Mononuclear cell (primary cell): ENCODE measurements at regions not wholly inside any gene's neighbourhood (a gene's known extent, or its start where the extent isn't known, plus 50 kb on each side); places are given as distances from the start of the nearest gene placed in this dataset.

ENCODE experiments used
- H3K27me3 ChIP-seq: 2 replicates; pipeline ENCODE4 v1.6.0; 2011; ENCODE audit warnings: low read length, control low read depth; ENCODE audit not compliant: insufficient read depth
- H3K4me1 ChIP-seq: 2 replicates; pipeline ENCODE4 v1.5.1; 2011; ENCODE audit warnings: mild to moderate bottlenecking, low read length, control low read depth; ENCODE audit not compliant: insufficient read depth
- H3K4me3 ChIP-seq: 2 replicates; pipeline ENCODE4 v1.5.1; 2011; ENCODE audit warnings: mild to moderate bottlenecking, low read length, moderate library complexity
- H3K9me3 ChIP-seq: 2 replicates; pipeline ENCODE4 v1.5.1; 2011; ENCODE audit warnings: low read depth, mild to moderate bottlenecking, control low read depth, low read length

- Histone ChIP-seq H3K4me1 (no peaks in the 10 kb centered on the region), H3K4me3 (no peak overlapping the region), H3K27me3 (no peaks in the 10 kb centered on the region), H3K9me3 (no peaks in the 10 kb centered on the region)
Measured at GRCh38 chr20:22338140-22338708, 246.1 kb downstream of the FOXA2 start.

DNA sequence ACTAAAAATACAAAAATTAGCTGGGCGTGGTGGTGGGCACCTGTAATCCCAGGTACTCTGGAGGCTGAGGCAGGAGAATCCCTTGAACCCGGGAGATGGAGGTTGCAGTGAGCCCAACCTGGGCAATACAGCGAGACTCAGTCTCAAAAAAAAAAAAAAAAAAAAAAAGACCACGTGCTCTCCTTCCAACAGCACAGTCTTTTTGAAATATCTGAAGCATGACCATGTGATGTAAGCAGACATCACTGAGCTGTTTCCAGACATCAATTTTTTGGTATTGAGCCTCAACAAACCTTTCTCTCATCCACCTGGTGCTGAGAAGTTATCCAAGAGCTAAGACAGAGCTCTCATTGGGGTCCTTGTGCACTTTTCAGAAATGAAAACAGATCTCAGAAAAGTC, 249.2 kb downstream of the FOXA2 start:
- H3K27me3 ChIP-seq, result no peaks in the 10 kb centered on the region
- H3K4me1 ChIP-seq, result no peaks in the 10 kb centered on the region
- no peak overlapping the region for H3K4me3 ChIP-seq
- no peaks in the 10 kb centered on the region for H3K9me3 ChIP-seq

GRCh38 chr20:22333885-22334545, 250.4 kb downstream of the FOXA2 start:
- Histone ChIP-seq H3K4me3 (no peak overlapping the region), H3K9me3 (no peaks in the 10 kb centered on the region), H3K27me3 (no peaks in the 10 kb centered on the region), H3K4me1 (no peaks in the 10 kb centered on the region)

GRCh38 chr20:22324505-22324904, 259.9 kb downstream of the FOXA2 start:
- no peak overlapping the region for H3K4me3 ChIP-seq
- no peaks in the 10 kb centered on the region for H3K4me1 ChIP-seq
- no peaks in the 10 kb centered on the region for H3K9me3 ChIP-seq
- H3K27me3 ChIP-seq, result peaks cover 2% of the 10 kb centered on the region

DNA sequence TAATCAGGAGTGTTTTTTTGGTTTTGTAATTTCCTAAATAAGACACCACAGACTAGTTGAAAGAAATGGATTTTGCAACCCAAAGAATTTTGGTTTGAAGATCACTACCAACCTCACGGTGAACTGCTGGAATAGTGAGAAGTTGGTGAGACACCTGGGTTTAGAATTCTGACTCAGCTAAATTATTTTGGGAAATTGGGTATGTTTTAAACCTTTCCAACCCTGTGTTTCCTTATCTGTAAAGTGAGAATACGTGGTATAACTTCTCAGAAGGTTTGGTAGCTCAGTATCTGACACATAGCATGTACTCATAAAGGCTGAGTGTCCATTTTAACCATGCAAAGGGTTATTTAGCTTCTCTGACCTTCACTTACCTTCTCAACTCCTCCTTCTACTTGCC, 261.9 kb downstream of the FOXA2 start:
- H3K27me3 ChIP-seq, result peaks cover 2% of the 10 kb centered on the region
- H3K4me1 ChIP-seq, result no peaks in the 10 kb centered on the region
- no peak overlapping the region for H3K4me3 ChIP-seq
- H3K9me3 ChIP-seq, result no peaks in the 10 kb centered on the region

DNA sequence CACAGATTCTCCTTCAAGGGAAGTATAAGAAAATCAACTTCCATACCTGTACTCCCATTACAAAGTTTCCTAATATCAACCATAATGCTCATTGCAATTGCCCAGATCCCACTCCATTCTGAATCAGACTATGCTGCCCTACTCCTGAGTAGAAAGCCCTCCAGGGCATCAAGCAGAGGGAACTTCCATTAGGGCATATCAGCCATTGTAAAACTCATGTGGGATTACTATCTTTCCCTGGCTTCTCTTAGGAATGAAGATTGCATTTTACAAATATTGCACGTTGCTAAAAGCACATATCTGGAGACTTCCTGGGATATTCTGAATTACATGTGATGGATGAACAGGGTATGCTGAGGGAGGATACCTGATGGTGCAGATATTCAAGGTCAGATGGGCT, 263.2 kb downstream of the FOXA2 start:
- Histone ChIP-seq H3K4me3 (no peak overlapping the region), H3K27me3 (peaks cover 2% of the 10 kb centered on the region), H3K4me1 (no peaks in the 10 kb centered on the region), H3K9me3 (no peaks in the 10 kb centered on the region)

- Histone ChIP-seq H3K27me3 (no peaks in the 10 kb centered on the region), H3K4me1 (no peaks in the 10 kb centered on the region), H3K9me3 (no peaks in the 10 kb centered on the region), H3K4me3 (no peak overlapping the region)
Measured at GRCh38 chr20:22320245-22320915, 264.0 kb downstream of the FOXA2 start.

DNA sequence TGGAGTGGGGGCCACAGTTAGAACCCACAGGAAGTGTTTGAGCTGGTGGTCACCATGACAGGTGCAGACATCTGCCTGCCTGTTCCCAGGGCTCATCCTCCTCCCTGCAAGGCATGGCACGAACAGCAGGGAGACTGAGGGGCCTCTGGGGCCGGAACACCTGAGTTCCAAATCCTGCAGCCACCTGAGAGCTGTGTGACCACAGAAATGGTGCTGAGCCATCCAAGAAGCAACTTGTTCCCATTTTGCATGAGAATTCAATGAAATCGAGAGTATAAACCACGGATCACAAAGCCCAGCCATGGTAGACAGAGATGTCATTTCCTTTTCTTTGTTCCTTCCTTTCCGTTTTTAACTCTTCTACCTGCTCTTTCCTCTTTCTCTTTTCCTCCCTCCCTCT, 268.6 kb downstream of the FOXA2 start:
- Histone ChIP-seq H3K27me3 (peaks cover 3% of the 10 kb centered on the region), H3K9me3 (no peaks in the 10 kb centered on the region), H3K4me3 (no peak overlapping the region), H3K4me1 (no peaks in the 10 kb centered on the region)

DNA sequence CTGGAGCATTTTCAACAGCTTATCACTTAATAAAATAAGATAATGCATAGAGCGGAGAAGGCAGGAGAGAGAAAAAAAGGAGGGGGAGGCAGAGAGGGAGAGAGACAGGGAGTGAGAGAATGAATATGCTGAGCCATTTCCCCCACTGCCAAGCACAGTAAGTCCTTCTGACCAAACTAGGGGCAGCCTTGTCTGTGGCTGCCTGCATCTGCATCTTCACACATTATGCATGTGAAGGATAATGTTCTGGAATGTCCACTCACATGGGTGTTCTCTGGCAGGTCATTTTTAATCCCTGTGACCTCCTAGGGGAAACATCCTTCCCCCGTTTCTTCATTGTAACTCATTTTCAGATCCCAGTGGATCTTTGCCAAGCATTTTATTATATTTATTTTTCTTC, 269.3 kb downstream of the FOXA2 start:
- Histone ChIP-seq H3K4me3 (no peak overlapping the region), H3K27me3 (peaks cover 3% of the 10 kb centered on the region), H3K9me3 (no peaks in the 10 kb centered on the region), H3K4me1 (no peaks in the 10 kb centered on the region)

DNA sequence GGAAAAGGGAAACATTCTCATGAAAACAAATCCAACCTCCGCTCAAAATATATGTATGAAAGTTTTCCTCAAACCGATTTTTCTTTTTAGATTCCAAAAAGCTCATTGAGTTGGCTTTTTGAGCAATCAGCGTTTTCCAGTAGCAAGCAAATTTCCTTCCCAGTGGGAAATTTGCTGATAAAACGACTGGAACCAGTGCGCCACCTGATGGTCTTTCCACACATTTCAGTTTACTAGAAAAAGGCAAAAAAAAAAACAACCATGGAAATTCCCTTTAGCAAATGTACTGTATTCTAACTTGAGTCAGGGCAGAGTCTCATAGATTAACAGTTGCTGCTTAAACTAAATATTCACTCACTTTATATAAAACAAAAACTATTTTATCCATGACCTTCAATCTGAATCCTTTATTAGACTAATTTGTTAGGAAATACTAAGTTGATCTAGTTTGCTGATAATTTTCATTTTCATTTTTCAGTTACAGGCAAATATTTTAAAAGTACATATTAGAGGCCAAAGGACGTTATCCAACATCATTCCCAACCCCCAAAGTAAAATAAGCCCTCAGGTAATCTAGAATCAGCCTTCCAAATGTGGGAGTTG, 271.5 kb downstream of the FOXA2 start:
- Histone ChIP-seq H3K4me3 (no peak overlapping the region), H3K9me3 (no peaks in the 10 kb centered on the region), H3K27me3 (peaks cover 3% of the 10 kb centered on the region), H3K4me1 (no peaks in the 10 kb centered on the region)

GRCh38 chr20:22308934-22309333, 275.4 kb downstream of the FOXA2 start:
- no peaks in the 10 kb centered on the region for H3K9me3 ChIP-seq
- peaks cover 3% of the 10 kb centered on the region for H3K27me3 ChIP-seq
- no peak overlapping the region for H3K4me3 ChIP-seq
- H3K4me1 ChIP-seq, result no peaks in the 10 kb centered on the region

GRCh38 chr20:22307409-22307808, 277.0 kb downstream of the FOXA2 start:
- H3K4me3 ChIP-seq, result no peak overlapping the region
- no peaks in the 10 kb centered on the region for H3K4me1 ChIP-seq
- no peaks in the 10 kb centered on the region for H3K9me3 ChIP-seq
- H3K27me3 ChIP-seq, result peaks cover 3% of the 10 kb centered on the region

GRCh38 chr20:22305381-22305780, 279.0 kb downstream of the FOXA2 start:
- no peak overlapping the region for H3K4me3 ChIP-seq
- H3K27me3 ChIP-seq, result no peaks in the 10 kb centered on the region
- no peaks in the 10 kb centered on the region for H3K4me1 ChIP-seq
- no peaks in the 10 kb centered on the region for H3K9me3 ChIP-seq

GRCh38 chr20:22303523-22303922, 280.8 kb downstream of the FOXA2 start:
- no peaks in the 10 kb centered on the region for H3K4me1 ChIP-seq
- no peaks in the 10 kb centered on the region for H3K9me3 ChIP-seq
- no peaks in the 10 kb centered on the region for H3K27me3 ChIP-seq
- H3K4me3 ChIP-seq, result no peak overlapping the region

DNA sequence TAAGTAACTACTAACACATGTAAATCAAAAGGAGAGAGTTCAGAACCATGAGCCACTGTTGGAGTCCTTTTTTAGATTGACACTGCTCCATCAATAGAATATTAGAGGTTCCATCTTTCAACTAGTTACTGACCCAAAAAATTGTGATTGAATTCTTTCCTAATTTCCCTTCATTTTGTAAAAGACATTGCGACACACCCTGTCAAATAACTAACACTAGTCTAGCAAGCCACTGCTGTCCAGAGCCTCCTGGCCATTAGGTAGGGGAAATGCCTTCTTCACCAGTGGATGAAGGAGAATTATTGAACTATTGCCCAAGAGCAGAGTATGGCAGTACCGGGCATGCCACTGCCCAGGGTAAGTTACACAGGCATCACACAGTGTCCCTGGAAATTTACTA, 282.3 kb downstream of the FOXA2 start:
- H3K27me3 ChIP-seq, result no peaks in the 10 kb centered on the region
- no peaks in the 10 kb centered on the region for H3K4me1 ChIP-seq
- no peaks in the 10 kb centered on the region for H3K9me3 ChIP-seq
- H3K4me3 ChIP-seq, result no peak overlapping the region
